Frontal cortex (tissue), 3 donors: ENCODE measurements at regions not wholly inside any gene's neighbourhood (a gene's known extent, or its start where the extent isn't known, plus 50 kb on each side); places are given as distances from the start of the nearest gene placed in this dataset.

Experiments used
- DNase-seq, 2 donors: peaks; one replicate each; pipeline ENCODE4 v3.0.0; 2012; ENCODE audit warnings: low spot score in 2 of 2
- FAIRE-seq: peaks from 2 replicates; lab custom pipeline; 2012; peaks lifted over from hg19 to GRCh38; lab: Jason Lieb, UNC
- donor health status: control.
- donor health status: control.
- donor health status: control.

GRCh38 chr10:4343091-4343490 lies 482.9 kb upstream of the AKR1E2 start:
- FAIRE-seq = no peak

GRCh38 chr10:4338768-4339167 lies 487.2 kb upstream of the AKR1E2 start:
- no peak for FAIRE-seq

More at GRCh38 chr10:4343091-4343490, 482.9 kb upstream of the AKR1E2 start:
- no peak for DNase-seq

GRCh38 chr10:4337563-4337962 lies 488.4 kb upstream of the AKR1E2 start:
- DNase-seq (no peak), FAIRE-seq (no peak)

More at GRCh38 chr10:4338768-4339167, 487.2 kb upstream of the AKR1E2 start:
- DNase-seq = no peak

GRCh38 chr10:4334871-4335270 lies 491.1 kb upstream of the AKR1E2 start:
- no peak for FAIRE-seq
- DNase-seq = no peak

- DNase-seq (no peak), FAIRE-seq (no peak)
These were observed 492.0 kb upstream of the AKR1E2 start for GRCh38 chr10:4334015-4334414.

- DNase-seq = no peak
- no peak for FAIRE-seq
These were observed 492.5 kb upstream of the AKR1E2 start for GRCh38 chr10:4333459-4333894.

GRCh38 chr10:4332764-4333458 lies 493.1 kb upstream of the AKR1E2 start:
- FAIRE-seq (no peak), DNase-seq (no peak)

GRCh38 chr10:4331150-4331549 lies 494.9 kb upstream of the AKR1E2 start:
- no peak for FAIRE-seq
- no peak for DNase-seq

GRCh38 chr10:4330636-4331035 lies 495.4 kb upstream of the AKR1E2 start:
- no peak for DNase-seq
- no peak for FAIRE-seq

GRCh38 chr10:4329225-4329624 lies 496.8 kb upstream of the AKR1E2 start:
- FAIRE-seq (no peak), DNase-seq (no peak)

GRCh38 chr10:4326647-4327046 lies 499.4 kb upstream of the AKR1E2 start:
- FAIRE-seq (no peak), DNase-seq (no peak)

GRCh38 chr10:4319870-4320367 lies 506.1 kb upstream of the AKR1E2 start:
- FAIRE-seq = no peak

GRCh38 chr10:4316161-4316810 lies 509.7 kb upstream of the AKR1E2 start:
- DNase-seq = peak; percentile 19 to 36
- FAIRE-seq = no peak

More at GRCh38 chr10:4319870-4320367, 506.1 kb upstream of the AKR1E2 start:
- no peak for DNase-seq

- FAIRE-seq (no peak), DNase-seq (peak in 1 of 2 donors; percentile 5)
These were observed 510.5 kb upstream of the AKR1E2 start for GRCh38 chr10:4315551-4315950.

GRCh38 chr10:4313051-4313450 lies 513.0 kb upstream of the AKR1E2 start:
- DNase-seq (no peak), FAIRE-seq (no peak)

- peak; percentile 53 for FAIRE-seq
- no peak for DNase-seq
These were observed 513.8 kb upstream of the AKR1E2 start for GRCh38 chr10:4312051-4312835.

GRCh38 chr10:4310172-4310571 lies 515.8 kb upstream of the AKR1E2 start:
- FAIRE-seq (no peak), DNase-seq (no peak)

GRCh38 chr10:4307910-4308309 lies 518.1 kb upstream of the AKR1E2 start:
- no peak for DNase-seq
- FAIRE-seq = no peak

GRCh38 chr10:4306871-4307270 lies 519.1 kb upstream of the AKR1E2 start:
- DNase-seq (no peak), FAIRE-seq (no peak)

- FAIRE-seq = no peak
- DNase-seq = no peak
These were observed 518.0 kb upstream of the KLF6 start for GRCh38 chr10:4303045-4303444.
